NCI-H526 (cell line): ENCODE measurements at regions not wholly inside any gene's neighbourhood (a gene's known extent, or its start where the extent isn't known, plus 50 kb on each side); places are given as distances from the start of the nearest gene placed in this dataset.
"Not testable (repeated sequence)": the region's sequence is repeated elsewhere in the genome, so short reads cannot be mapped to it uniquely, and the experiment has no call there.

ENCODE experiments used
- DNase-seq, 2 experiments: peaks; one replicate each; lab custom pipeline; 2025; lab: John Stamatoyannopoulos, UW

GRCh38 chr14:27242874-27243273, 645.0 kb upstream of the NOVA1 start:
- DNase-seq, result no peak

GRCh38 chr14:27243365-27243764, 645.5 kb upstream of the NOVA1 start:
- no peak for DNase-seq

GRCh38 chr14:27245947-27246346, 648.1 kb upstream of the NOVA1 start:
- DNase-seq, result no peak

GRCh38 chr14:27253966-27254365, 656.1 kb upstream of the NOVA1 start:
- no peak for DNase-seq

- DNase-seq, result no peak
Measured at GRCh38 chr14:27256805-27257204, 659.0 kb upstream of the NOVA1 start.

- DNase-seq, result no peak
Measured at GRCh38 chr14:27267876-27268275, 670.0 kb upstream of the NOVA1 start.

- no peak for DNase-seq
Measured at GRCh38 chr14:27270716-27271115, 672.9 kb upstream of the NOVA1 start.

GRCh38 chr14:27278341-27278740, 680.5 kb upstream of the NOVA1 start:
- DNase-seq, result no peak

GRCh38 chr14:27305441-27305945, 707.7 kb upstream of the NOVA1 start:
- no peak for DNase-seq

- DNase-seq, result not testable (repeated sequence)
Measured at GRCh38 chr14:27312730-27313129, 714.9 kb upstream of the NOVA1 start.

GRCh38 chr14:27314231-27314630, 716.4 kb upstream of the NOVA1 start:
- DNase-seq, result no peak

GRCh38 chr14:27315477-27315876, 717.6 kb upstream of the NOVA1 start:
- DNase-seq, result no peak

- no peak for DNase-seq
Measured at GRCh38 chr14:27315947-27316346, 718.1 kb upstream of the NOVA1 start.

GRCh38 chr14:27318774-27319420, 721.1 kb upstream of the NOVA1 start:
- no peak for DNase-seq

- no peak for DNase-seq
Measured at GRCh38 chr14:27320261-27320660, 722.4 kb upstream of the NOVA1 start.

- DNase-seq, result no peak
Measured at GRCh38 chr14:27327095-27327494, 729.3 kb upstream of the NOVA1 start.

GRCh38 chr14:27338012-27338411, 740.2 kb upstream of the NOVA1 start:
- DNase-seq, result no peak

GRCh38 chr14:27363036-27363435, 765.2 kb upstream of the NOVA1 start:
- not testable (repeated sequence) for DNase-seq

GRCh38 chr14:27366596-27366995, 768.8 kb upstream of the NOVA1 start:
- DNase-seq, result no peak

GRCh38 chr14:27367345-27367744, 769.5 kb upstream of the NOVA1 start:
- no peak for DNase-seq

- DNase-seq, result no peak
Measured at GRCh38 chr14:27370074-27370473, 772.2 kb upstream of the NOVA1 start.

- DNase-seq, result no peak
Measured at GRCh38 chr14:27370775-27371174, 772.9 kb upstream of the NOVA1 start.

GRCh38 chr14:27371209-27371608, 773.4 kb upstream of the NOVA1 start:
- no peak for DNase-seq

GRCh38 chr14:27371868-27372267, 774.0 kb upstream of the NOVA1 start:
- no peak for DNase-seq
